Astrocyte (in vitro differentiated cells and primary cell): ENCODE measurements at regions not wholly inside any gene's neighbourhood (a gene's known extent, or its start where the extent isn't known, plus 50 kb on each side); places are given as distances from the start of the nearest gene placed in this dataset.

Experiments
- DNase-seq: peaks from one replicate; pipeline ENCODE4 v3.0.0-alpha.2; 2010; ENCODE audit warnings: low read depth
- FAIRE-seq: peaks from 2 replicates; lab custom pipeline; 2011; peaks lifted over from hg19 to GRCh38; lab: Jason Lieb, UNC
- H2AFZ ChIP-seq: 2 replicates; pipeline ENCODE4 v1.6.0; 2012; ENCODE audit warnings: low read depth, low read length, inconsistent platforms
- H3K27ac ChIP-seq: 2 replicates; pipeline ENCODE4 v1.5.1; 2011; ENCODE audit warnings: low read depth, low read length, inconsistent platforms
- H3K27me3 ChIP-seq: 2 replicates; pipeline ENCODE4 v1.6.0; 2011; ENCODE audit warnings: low read length, inconsistent platforms; ENCODE audit not compliant: insufficient read depth
- H3K36me3 ChIP-seq: 2 replicates; pipeline ENCODE4 v1.5.1; 2011; ENCODE audit warnings: low read length, inconsistent platforms; ENCODE audit not compliant: insufficient read depth
- H3K4me1 ChIP-seq: 2 replicates; pipeline ENCODE4 v1.5.1; 2011; ENCODE audit warnings: low read length, inconsistent platforms; ENCODE audit not compliant: insufficient read depth
- H3K4me2 ChIP-seq: 2 replicates; pipeline ENCODE4 v1.6.0; 2012; ENCODE audit warnings: low read length, inconsistent platforms
- H3K4me3 ChIP-seq: 2 replicates; pipeline ENCODE4 v1.5.1; 2011; ENCODE audit warnings: low read depth, mild to moderate bottlenecking, low read length, inconsistent platforms; ENCODE audit not compliant: insufficient read depth
- H3K79me2 ChIP-seq: 2 replicates; pipeline ENCODE4 v1.6.0; 2012; ENCODE audit warnings: mild to moderate bottlenecking, low read length, inconsistent platforms; ENCODE audit not compliant: insufficient read depth
- H3K9ac ChIP-seq: 2 replicates; pipeline ENCODE4 v1.6.0; 2012; ENCODE audit warnings: mild to moderate bottlenecking, low read length, inconsistent platforms
- H3K9me3 ChIP-seq: 2 replicates; pipeline ENCODE4 v1.5.1; 2012; ENCODE audit warnings: low read depth, mild to moderate bottlenecking, low read length, inconsistent platforms; ENCODE audit not compliant: insufficient read depth
- H4K20me1 ChIP-seq: 2 replicates; pipeline ENCODE4 v1.6.0; 2012; ENCODE audit warnings: low read length, inconsistent platforms; ENCODE audit not compliant: insufficient read depth
- H3K27ac Mint-ChIP-seq: one replicate; pipeline ENCODE4 v1.8.0; 2021; ENCODE audit warnings: mild to moderate bottlenecking, mixed read lengths; ENCODE audit not compliant: unreplicated experiment
- H3K27me3 Mint-ChIP-seq: one replicate; pipeline ENCODE4 v1.8.0; 2021; ENCODE audit warnings: low read depth, mixed read lengths; ENCODE audit not compliant: unreplicated experiment
- H3K36me3 Mint-ChIP-seq: one replicate; pipeline ENCODE4 v1.8.0; 2021; ENCODE audit warnings: low read depth, mixed read lengths; ENCODE audit not compliant: unreplicated experiment
- H3K4me1 Mint-ChIP-seq: one replicate; pipeline ENCODE4 v1.8.0; 2021; ENCODE audit warnings: low read depth, mixed read lengths; ENCODE audit not compliant: unreplicated experiment
- H3K4me3 Mint-ChIP-seq: one replicate; pipeline ENCODE4 v1.8.0; 2021; ENCODE audit warnings: mild to moderate bottlenecking, moderate library complexity, mixed read lengths; ENCODE audit not compliant: unreplicated experiment
- H3K9me3 Mint-ChIP-seq: one replicate; pipeline ENCODE4 v1.8.0; 2021; ENCODE audit warnings: mild to moderate bottlenecking, mixed read lengths; ENCODE audit not compliant: unreplicated experiment
- CTCF ChIP-seq: IDR thresholded peaks from 2 replicates; pipeline ENCODE4 v1.5.1; 2011; ENCODE audit warnings: low read depth, mild to moderate bottlenecking, inconsistent platforms, low read length, moderate library complexity; ENCODE audit not compliant: insufficient read depth
- EZH2 ChIP-seq: IDR thresholded peaks from 2 replicates; pipeline ENCODE4 v1.6.1; 2012; ENCODE audit warnings: mild to moderate bottlenecking, low read length, inconsistent platforms; ENCODE audit not compliant: insufficient read depth

GRCh38 chr2:228273159-228273558 is 91.7 kb upstream of the SPHKAP start:
- Histone ChIP-seq H3K36me3 (no peaks in the 10 kb centered on the region), H3K9ac (no peak overlapping the region), H2AFZ (no peak overlapping the region), H3K79me2 (no peaks in the 10 kb centered on the region), H3K4me2 (no peak overlapping the region), H4K20me1 (no peaks in the 10 kb centered on the region), H3K4me3 (no peak overlapping the region), H3K9me3 (peaks cover 2% of the 10 kb centered on the region), H3K27ac (no peak overlapping the region), H3K4me1 (no peaks in the 10 kb centered on the region), H3K27me3 (no peaks in the 10 kb centered on the region)
- Mint-ChIP-seq H3K27ac (no peak overlapping the region), H3K9me3 (no peaks in the 10 kb centered on the region), H3K4me3 (no peak overlapping the region), H3K4me1 (no peaks in the 10 kb centered on the region), H3K27me3 (no peaks in the 10 kb centered on the region), H3K36me3 (no peaks in the 10 kb centered on the region)
- TF ChIP-seq CTCF = no peak
- no peak for TF ChIP-seq EZH2
- DNase-seq (no peak), FAIRE-seq (no peak)

GRCh38 chr2:228269351-228269750 is 87.9 kb upstream of the SPHKAP start:
- FAIRE-seq = no peak

More at GRCh38 chr2:228269351-228269750, 87.9 kb upstream of the SPHKAP start:
- TF ChIP-seq EZH2 = no peak
- no peak for TF ChIP-seq CTCF
- Mint-ChIP-seq H3K27me3 (no peaks in the 10 kb centered on the region), H3K27ac (no peak overlapping the region), H3K36me3 (no peaks in the 10 kb centered on the region), H3K4me3 (no peak overlapping the region), H3K4me1 (no peaks in the 10 kb centered on the region), H3K9me3 (no peaks in the 10 kb centered on the region)
- no peaks in the 10 kb centered on the region for H3K79me2 ChIP-seq
- no peak overlapping the region for H3K27ac ChIP-seq
- no peak overlapping the region for H3K4me3 ChIP-seq
- DNase-seq = no peak
- no peaks in the 10 kb centered on the region for H4K20me1 ChIP-seq
- H3K4me1 ChIP-seq = no peaks in the 10 kb centered on the region
- H3K4me2 ChIP-seq = no peak overlapping the region
- H3K36me3 ChIP-seq = no peaks in the 10 kb centered on the region
- H3K9me3 ChIP-seq = peaks cover 2% of the 10 kb centered on the region
- no peak overlapping the region for H3K9ac ChIP-seq
- no peak overlapping the region for H2AFZ ChIP-seq
- no peaks in the 10 kb centered on the region for H3K27me3 ChIP-seq
